H1 (cell line): ENCODE measurements at regions not wholly inside any gene's neighbourhood (a gene's known extent, or its start where the extent isn't known, plus 50 kb on each side); places are given as distances from the start of the nearest gene placed in this dataset.

ENCODE experiments used
- CTCF ChIA-PET: fragments of 300-600 bp; sonication (Branson Sonifier 250); formaldehyde crosslinking; loops from one replicate; lab custom pipeline; 2021; ENCODE audit not compliant: partially characterized antibody; lab: Charles Lee
- POLR2A ChIA-PET: fragments of 300-600 bp; sonication (Branson Sonifier 250); formaldehyde crosslinking; loops from one replicate; lab custom pipeline; 2021; ENCODE audit warnings: inconsistent platforms; ENCODE audit not compliant: partially characterized antibody; lab: Charles Lee
- DNase-seq, 2 experiments: peaks; one replicate each; pipeline versions ENCODE4 v3.0.0 to v3.0.0-alpha.2; 2010 to 2022; ENCODE audit warnings: low spot score in 2 of 2, low read depth in 1 of 2, mixed read lengths in 1 of 2
- FAIRE-seq: peaks from 2 replicates; lab custom pipeline; 2011; peaks lifted over from hg19 to GRCh38; lab: Jason Lieb, UNC
- H2AFZ ChIP-seq: 2 replicates; pipeline ENCODE4 v1.8.1; 2012; ENCODE audit warnings: low read length, inconsistent platforms
- H2AK5ac ChIP-seq: 2 replicates; pipeline ENCODE4 v1.6.1; 2013; ENCODE audit warnings: low read depth, low read length
- H2BK120ac ChIP-seq: replicated peaks from 2 replicates; pipeline ENCODE3; 2013; ENCODE audit warnings: low read depth, low read length, inconsistent platforms
- H2BK12ac ChIP-seq: 2 replicates; pipeline ENCODE4 v1.6.1; 2013; ENCODE audit warnings: low read depth, low read length
- H2BK15ac ChIP-seq: 2 replicates; pipeline ENCODE4 v1.6.1; 2013; ENCODE audit warnings: low read length
- H2BK20ac ChIP-seq: 2 replicates; pipeline ENCODE4 v1.6.1; 2013; ENCODE audit warnings: low read length
- H2BK5ac ChIP-seq: 2 replicates; pipeline ENCODE4 v1.6.1; 2013; ENCODE audit warnings: low read depth, low read length
- H3K14ac ChIP-seq: 2 replicates; pipeline ENCODE4 v1.6.1; 2013; ENCODE audit warnings: inconsistent platforms; ENCODE audit not compliant: insufficient read length
- H3K18ac ChIP-seq: 2 replicates; pipeline ENCODE4 v1.6.1; 2013; ENCODE audit warnings: low read length; ENCODE audit errors: extremely low read depth
- H3K23ac ChIP-seq: 2 replicates; pipeline ENCODE4 v1.6.1; 2013; ENCODE audit warnings: inconsistent platforms; ENCODE audit not compliant: insufficient read length
- H3K23me2 ChIP-seq: 2 replicates; pipeline ENCODE4 v1.6.1; 2013; ENCODE audit warnings: low read depth, low read length
- H3K27ac ChIP-seq: 2 replicates; pipeline ENCODE4 v1.6.1; 2011; ENCODE audit warnings: low read depth, low read length, inconsistent platforms
- H3K27me3 ChIP-seq, 4 experiments: replicated peaks in 1 of 4; 1 replicate in 1 of 4; 2 replicates in 3 of 4; pipeline versions ENCODE4 v1.6.1 to v1.8.1; 2011 to 2013; ENCODE audit warnings: low read length in 3 of 4, mild to moderate bottlenecking in 3 of 4, inconsistent platforms in 2 of 4, mixed read lengths in 2 of 4, moderate library complexity in 1 of 4; ENCODE audit not compliant: control insufficient read depth in 3 of 4, insufficient read depth in 3 of 4; ENCODE audit errors: extremely low read depth in 1 of 4
- H3K36me3 ChIP-seq, 4 experiments: 2 replicates each; pipeline versions ENCODE4 v1.6.1 to v1.8.1; 2011 to 2013; ENCODE audit warnings: mild to moderate bottlenecking in 4 of 4, low read length in 3 of 4, moderate library complexity in 2 of 4, control low read depth in 1 of 4, inconsistent platforms in 1 of 4; ENCODE audit not compliant: insufficient read depth in 4 of 4, control insufficient read depth in 2 of 4
- H3K4ac ChIP-seq: replicated peaks from 2 replicates; pipeline ENCODE3; 2013; ENCODE audit warnings: low read length, low read depth, mixed read lengths, inconsistent platforms; ENCODE audit not compliant: insufficient read length
- H3K4me1 ChIP-seq, 4 experiments: replicated peaks in 1 of 4; 1 replicate in 1 of 4; 2 replicates in 3 of 4; pipeline versions ENCODE4 v1.6.1 to v1.8.1; 2011 to 2013; ENCODE audit warnings: low read length in 3 of 4, inconsistent platforms in 2 of 4, mixed read lengths in 1 of 4; ENCODE audit not compliant: insufficient read depth in 4 of 4, control insufficient read depth in 3 of 4
- H3K4me2 ChIP-seq, 2 experiments: 2 replicates each; pipeline versions ENCODE4 v1.6.1 to v1.8.1; 2011 to 2013; ENCODE audit warnings: low read depth in 2 of 2, low read length in 2 of 2, control low read depth in 1 of 2, inconsistent platforms in 1 of 2, mild to moderate bottlenecking in 1 of 2; ENCODE audit not compliant: insufficient read depth in 1 of 2
- H3K4me3 ChIP-seq, 4 experiments: fragments of 200-600, 300-600 bp in 1 of 4; sonication (generic), shearing (Covaris generic), sonication (Bioruptor Twin) in 1 of 4; 2 replicates each; pipeline versions ENCODE4 v1.5.1 to v1.8.1; 2011 to 2016; ENCODE audit warnings: low read length in 4 of 4, low read depth in 3 of 4, control low read depth in 2 of 4, inconsistent platforms in 2 of 4, mild to moderate bottlenecking in 2 of 4, mixed read lengths in 1 of 4, moderate library complexity in 1 of 4; ENCODE audit not compliant: insufficient read depth in 2 of 4; ENCODE audit errors: extremely low read depth in 1 of 4
- H3K56ac ChIP-seq: replicated peaks from 2 replicates; pipeline ENCODE3; 2013; ENCODE audit warnings: low read depth, mild to moderate bottlenecking, mixed read lengths, low read length, inconsistent platforms; ENCODE audit not compliant: insufficient read length
- H3K79me1 ChIP-seq: 2 replicates; pipeline ENCODE4 v1.6.1; 2013; ENCODE audit warnings: low read depth, low read length, control low read depth
- H3K79me2 ChIP-seq, 2 experiments: 2 replicates each; pipeline versions ENCODE4 v1.6.1 to v1.8.1; 2012 to 2013; ENCODE audit warnings: low read length in 2 of 2, mild to moderate bottlenecking in 2 of 2, inconsistent platforms in 1 of 2; ENCODE audit not compliant: insufficient read depth in 2 of 2, control insufficient read depth in 1 of 2
- H3K9ac ChIP-seq, 4 experiments: replicated peaks in 1 of 4; 1 replicate in 1 of 4; 2 replicates in 3 of 4; pipeline versions ENCODE4 v1.6.1 to v1.8.1; 2011 to 2013; ENCODE audit warnings: low read depth in 3 of 4, low read length in 3 of 4, control low read depth in 2 of 4, mild to moderate bottlenecking in 2 of 4, moderate library complexity in 2 of 4, inconsistent platforms in 1 of 4; ENCODE audit errors: extremely low read depth in 1 of 4
- H3K9me3 ChIP-seq, 2 experiments: 2 replicates each; pipeline versions ENCODE4 v1.6.1 to v1.8.1; 2012 to 2013; ENCODE audit warnings: mild to moderate bottlenecking in 2 of 2, moderate library complexity in 2 of 2, control low read depth in 1 of 2, inconsistent platforms in 1 of 2, low read depth in 1 of 2, low read length in 1 of 2, mixed read lengths in 1 of 2; ENCODE audit not compliant: insufficient read depth in 2 of 2
- H4K20me1 ChIP-seq, 2 experiments: replicated peaks in 1 of 2; 2 replicates each; pipeline versions ENCODE3 to v1.8.1; 2011 to 2013; ENCODE audit warnings: inconsistent platforms in 2 of 2, low read length in 2 of 2, mild to moderate bottlenecking in 1 of 2; ENCODE audit not compliant: insufficient read depth in 2 of 2, control insufficient read depth in 1 of 2
- H4K5ac ChIP-seq: 2 replicates; pipeline ENCODE4 v1.6.1; 2013; ENCODE audit warnings: low read length, low read depth, mixed read lengths, inconsistent platforms; ENCODE audit not compliant: insufficient read length
- H4K8ac ChIP-seq: 2 replicates; pipeline ENCODE4 v1.8.0; 2013; ENCODE audit warnings: mild to moderate bottlenecking, moderate library complexity, low read length, inconsistent platforms; ENCODE audit not compliant: insufficient read depth; ENCODE audit errors: extremely low read depth
- H4K91ac ChIP-seq: replicated peaks from 2 replicates; pipeline ENCODE3; 2013; ENCODE audit warnings: low read length, mixed read lengths, inconsistent platforms; ENCODE audit not compliant: insufficient read length
- EGR1 ChIP-seq: IDR thresholded peaks from 2 replicates; pipeline ENCODE4 v1.6.1; 2011; ENCODE audit warnings: low read depth, low read length, borderline replicate concordance
- JUN ChIP-seq: IDR thresholded peaks from 2 replicates; pipeline ENCODE4 v1.6.1; 2011; ENCODE audit warnings: low read depth, mild to moderate bottlenecking, improper control_type of control experiment, low read length
- NANOG ChIP-seq: IDR thresholded peaks from 2 replicates; pipeline ENCODE4 v1.6.1; 2011; ENCODE audit warnings: low read length, low read depth, mild to moderate bottlenecking, inconsistent platforms; ENCODE audit not compliant: insufficient read depth, poor library complexity, severe bottlenecking
- PHF8 ChIP-seq: fragments of 200-600 bp; sonication (generic); conservative IDR thresholded peaks from 2 replicates; pipeline ENCODE4 v1.7.1; 2012; ENCODE audit warnings: low read depth, mild to moderate bottlenecking, inconsistent platforms, low read length, moderate library complexity
- SAP30 ChIP-seq: fragments of 300-600 bp; sonication (generic); IDR thresholded peaks from 2 replicates; pipeline ENCODE4 v1.7.1; 2012; ENCODE audit warnings: low read length, moderate library complexity, mild to moderate bottlenecking, inconsistent platforms; ENCODE audit not compliant: insufficient read depth, insufficient replicate concordance
- SP2 ChIP-seq: IDR thresholded peaks from 2 replicates; pipeline ENCODE4 v1.6.1; 2012; ENCODE audit warnings: mild to moderate bottlenecking, low read length, inconsistent platforms
- SUZ12 ChIP-seq: fragments of 200-600 bp; sonication (generic); IDR thresholded peaks from 2 replicates; pipeline ENCODE4 v1.6.1; 2012; ENCODE audit warnings: mild to moderate bottlenecking, inconsistent platforms, low read length, moderate library complexity, mixed read lengths
- TAF1 ChIP-seq: IDR thresholded peaks from 2 replicates; pipeline ENCODE4 v1.6.1; 2011; ENCODE audit warnings: mild to moderate bottlenecking, low read depth, low read length
- WGBS, 2 experiments: shearing (Covaris generic) in 1 of 2; methylation state at CpG; one replicate each; pipeline versions ENCODE4 v1.1.6 to v1.1.7; 2013 to 2015; ENCODE audit warnings: low lambda C conversion rate in 2 of 2, mixed read lengths in 2 of 2, inconsistent platforms in 1 of 2, low coverage in 1 of 2, missing lambda C conversion rate in 1 of 2; ENCODE audit not compliant: insufficient replicate concordance in 2 of 2, insufficient coverage in 1 of 2, insufficient read length in 1 of 2; ENCODE audit errors: extremely low coverage in 1 of 2, missing lambda C conversion rate in 1 of 2; 5-methylcytosine and 5-hydroxymethylcytosine counted together

- POLR2A ChIA-PET = no interaction called here
- Histone ChIP-seq H3K79me1 (no peaks in the 10 kb centered on the region), H2BK15ac (no peak overlapping the region), H2BK120ac (no peak overlapping the region), H3K4me3 (no peak overlapping the region), H2BK5ac (no peak overlapping the region), H3K79me2 (no peaks in the 10 kb centered on the region), H3K23me2 (no peaks in the 10 kb centered on the region), H4K91ac (no peak overlapping the region), H3K4ac (no peak overlapping the region), H3K9ac (no peak overlapping the region), H3K23ac (no peak overlapping the region), H3K27me3 (no peaks in the 10 kb centered on the region), H3K18ac (no peak overlapping the region), H2AFZ (no peak overlapping the region), H2BK12ac (no peak overlapping the region), H4K20me1 (peaks cover 0 to 3% of the 10 kb centered on the region in 2 experiments), H3K14ac (no peak overlapping the region), H3K9me3 (no peaks in the 10 kb centered on the region), H2AK5ac (no peak overlapping the region), H3K27ac (no peak overlapping the region), H3K4me1 (no peaks in the 10 kb centered on the region), H3K4me2 (no peak overlapping the region), H2BK20ac (no peak overlapping the region), H4K8ac (no peak overlapping the region), H3K36me3 (no peaks in the 10 kb centered on the region), H4K5ac (no peak overlapping the region), H3K56ac (no peak overlapping the region)
- 93% methylated on average over 9 of the region's 9 CpGs; no CpG with 5 or more reads in 1 of the 2 experiments for WGBS, 2 experiments
- TF ChIP-seq PHF8 (no peak), TAF1 (no peak), SUZ12 (no peak), NANOG (no peak), SAP30 (no peak), SP2 (no peak), JUN (no peak), EGR1 (no peak)
- DNase-seq (no peak), FAIRE-seq (no peak)
- CTCF ChIA-PET = no interaction called here
Measured at GRCh38 chr10:129055225-129055624, 411.8 kb upstream of the MGMT start.
